ENCODE measurements at regions not wholly inside any gene's neighbourhood (a gene's known extent, or its start where the extent isn't known, plus 50 kb on each side); places are given as distances from the start of the nearest gene placed in this dataset.
"Not testable (repeated sequence)": the region's sequence is repeated elsewhere in the genome, so short reads cannot be mapped to it uniquely, and the experiment has no call there.

DNA sequence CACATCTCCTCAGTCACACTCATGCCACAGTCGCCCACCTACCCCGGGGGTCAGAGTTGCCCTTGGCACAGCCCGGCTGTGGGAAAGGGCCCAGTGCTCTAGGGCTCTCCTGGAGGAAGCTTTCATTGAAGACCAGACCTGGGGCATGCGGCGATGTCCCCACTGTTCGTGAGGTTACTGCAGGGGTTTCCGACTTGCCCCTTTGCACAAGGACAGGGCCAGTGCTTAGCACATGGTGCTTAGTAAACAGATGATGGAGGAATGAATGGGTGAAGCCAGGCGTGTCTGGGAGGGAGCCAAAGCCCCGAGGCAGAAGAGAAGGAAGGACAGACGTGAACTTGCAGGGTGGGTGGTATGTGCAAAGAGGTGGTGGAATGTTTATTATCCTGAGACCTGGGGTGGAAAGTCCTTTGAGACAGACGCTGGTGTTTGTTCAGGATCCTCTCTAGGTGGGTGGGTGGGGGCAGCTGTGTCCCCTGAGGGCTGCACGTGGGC lies 205.9 kb upstream of the ARL4C start:
- DNase-seq (ENCODE audit: extremely low spot score), result peak; percentile 85
- Histone ChIP-seq H3K9me3 (no peaks in the 10 kb centered on the region), H3K27ac (replicated peaks in 1 of 4) (no peak overlapping the region), H3K27me3 (no peaks in the 10 kb centered on the region), H3K36me3 (no peaks in the 10 kb centered on the region), H3K4me3 (no peak overlapping the region), H3K4me1 (no peaks in the 10 kb centered on the region)
- 73% methylated on average over 12 of the region's 12 CpGs for WGBS
- TF ChIP-seq, protein P1, sequence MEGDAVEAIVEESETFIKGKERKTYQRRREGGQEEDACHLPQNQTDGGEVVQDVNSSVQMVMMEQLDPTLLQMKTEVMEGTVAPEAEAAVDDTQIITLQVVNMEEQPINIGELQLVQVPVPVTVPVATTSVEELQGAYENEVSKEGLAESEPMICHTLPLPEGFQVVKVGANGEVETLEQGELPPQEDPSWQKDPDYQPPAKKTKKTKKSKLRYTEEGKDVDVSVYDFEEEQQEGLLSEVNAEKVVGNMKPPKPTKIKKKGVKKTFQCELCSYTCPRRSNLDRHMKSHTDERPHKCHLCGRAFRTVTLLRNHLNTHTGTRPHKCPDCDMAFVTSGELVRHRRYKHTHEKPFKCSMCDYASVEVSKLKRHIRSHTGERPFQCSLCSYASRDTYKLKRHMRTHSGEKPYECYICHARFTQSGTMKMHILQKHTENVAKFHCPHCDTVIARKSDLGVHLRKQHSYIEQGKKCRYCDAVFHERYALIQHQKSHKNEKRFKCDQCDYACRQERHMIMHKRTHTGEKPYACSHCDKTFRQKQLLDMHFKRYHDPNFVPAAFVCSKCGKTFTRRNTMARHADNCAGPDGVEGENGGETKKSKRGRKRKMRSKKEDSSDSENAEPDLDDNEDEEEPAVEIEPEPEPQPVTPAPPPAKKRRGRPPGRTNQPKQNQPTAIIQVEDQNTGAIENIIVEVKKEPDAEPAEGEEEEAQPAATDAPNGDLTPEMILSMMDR (IDR thresholded peaks at IDR 0.05), result no peak
- no peak for TF ChIP-seq EP300 (IDR thresholded peaks at IDR 0.05)
- TF ChIP-seq POLR2AphosphoS5 (IDR thresholded peaks at IDR 0.05), result no peak
- TF ChIP-seq POLR2A (IDR thresholded peaks at IDR 0.05; ENCODE audit: low read depth), result no peak
- intact Hi-C loops (cut with DNase I), result no loop called here

DNA sequence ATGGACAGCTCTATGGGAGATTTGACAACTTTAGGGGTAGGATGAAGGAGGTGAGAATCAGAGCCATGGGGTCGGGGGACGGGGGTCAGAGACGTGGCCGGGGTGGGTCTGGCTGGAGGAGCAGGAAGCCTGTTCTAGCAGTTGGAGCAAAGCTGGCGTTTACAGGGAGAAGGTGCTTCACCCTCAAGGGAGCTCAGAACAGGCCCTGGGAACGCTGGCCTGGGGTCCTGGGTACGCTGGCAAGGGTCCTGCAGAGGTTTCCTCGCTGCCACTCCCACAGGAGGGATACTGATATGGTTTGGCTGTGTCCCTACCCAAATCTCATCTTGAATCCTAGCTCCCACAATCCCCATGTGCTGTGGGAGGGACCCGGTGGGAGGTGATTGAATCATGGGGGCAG lies 205.0 kb upstream of the ARL4C start:
- Histone ChIP-seq H3K9me3 (peaks cover 0 to 9% (median 8%) of the 10 kb centered on the region in 4 donors), H3K27me3 (no peaks in the 10 kb centered on the region), H3K36me3 (no peaks in the 10 kb centered on the region), H3K4me3 (no peak overlapping the region), H3K4me1 (no peaks in the 10 kb centered on the region), H3K27ac (replicated peaks in 1 of 4) (no peak overlapping the region)
- peak; percentile 53 for DNase-seq (ENCODE audit: extremely low spot score)
- intact Hi-C loops (cut with DNase I), result no loop called here
- 96% methylated on average over 7 of the region's 9 CpGs for WGBS
- TF ChIP-seq POLR2AphosphoS5 (IDR thresholded peaks at IDR 0.05) (no peak), POLR2A (IDR thresholded peaks at IDR 0.05; ENCODE audit: low read depth) (no peak), EP300 (IDR thresholded peaks at IDR 0.05) (no peak)
- TF ChIP-seq, protein P1 (IDR thresholded peaks at IDR 0.05), result no peak

DNA sequence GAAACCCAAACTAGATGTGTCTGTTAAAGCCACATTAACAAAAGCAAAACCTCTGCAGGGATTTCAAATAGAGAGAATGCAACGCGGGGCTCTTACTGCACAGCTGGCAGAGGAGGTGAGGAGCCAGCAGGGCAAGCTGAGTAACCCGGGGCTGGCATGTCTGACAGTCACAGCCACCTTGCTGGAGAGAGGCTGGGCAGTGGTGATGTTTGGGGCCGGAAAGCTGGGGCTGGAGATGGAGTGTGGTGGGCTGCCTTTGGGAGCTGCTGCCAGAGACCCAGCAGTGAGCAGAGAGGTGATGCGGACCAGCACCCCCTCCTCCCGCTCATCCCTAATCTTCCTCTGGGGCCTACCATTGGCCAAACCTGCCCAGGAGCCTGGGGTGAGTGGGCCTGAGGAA lies 204.5 kb upstream of the ARL4C start:
- Histone ChIP-seq H3K27me3 (no peaks in the 10 kb centered on the region), H3K36me3 (no peaks in the 10 kb centered on the region), H3K4me1 (no peaks in the 10 kb centered on the region), H3K4me3 (no peak overlapping the region), H3K9me3 (peaks cover 0 to 11% (median 10%) of the 10 kb centered on the region in 4 donors), H3K27ac (replicated peaks in 1 of 4) (no peak overlapping the region)
- intact Hi-C loops (cut with DNase I), result no loop called here
- WGBS, result 97% methylated on average over 5 of the region's 6 CpGs
- TF ChIP-seq POLR2AphosphoS5 (IDR thresholded peaks at IDR 0.05), result no peak
- TF ChIP-seq POLR2A (IDR thresholded peaks at IDR 0.05; ENCODE audit: low read depth), result no peak
- TF ChIP-seq, protein P1 (IDR thresholded peaks at IDR 0.05), result no peak
- no peak for TF ChIP-seq EP300 (IDR thresholded peaks at IDR 0.05)
- DNase-seq (ENCODE audit: extremely low spot score), result peak; percentile 53

DNA sequence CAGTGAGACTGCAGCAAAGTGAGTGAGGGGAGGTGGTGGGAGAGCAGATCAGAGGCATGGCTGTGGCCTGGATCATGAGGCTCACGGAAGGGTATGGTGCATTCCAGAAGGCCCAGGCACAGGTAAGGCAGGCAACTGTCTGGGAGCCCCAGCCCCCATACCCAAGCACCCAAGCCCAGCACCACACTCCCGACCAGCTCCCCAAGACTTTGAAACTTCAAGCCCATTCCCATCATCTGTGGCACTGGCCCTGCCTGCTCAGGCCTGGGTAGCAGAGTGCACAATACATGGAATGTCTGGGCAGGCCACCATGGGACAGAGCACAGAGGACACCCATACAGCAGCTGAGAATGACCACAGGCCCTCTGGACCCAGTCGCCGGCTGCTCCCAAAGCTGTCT lies 202.6 kb upstream of the ARL4C start:
- WGBS, result 92% methylated on average over 4 of the region's 4 CpGs

DNA sequence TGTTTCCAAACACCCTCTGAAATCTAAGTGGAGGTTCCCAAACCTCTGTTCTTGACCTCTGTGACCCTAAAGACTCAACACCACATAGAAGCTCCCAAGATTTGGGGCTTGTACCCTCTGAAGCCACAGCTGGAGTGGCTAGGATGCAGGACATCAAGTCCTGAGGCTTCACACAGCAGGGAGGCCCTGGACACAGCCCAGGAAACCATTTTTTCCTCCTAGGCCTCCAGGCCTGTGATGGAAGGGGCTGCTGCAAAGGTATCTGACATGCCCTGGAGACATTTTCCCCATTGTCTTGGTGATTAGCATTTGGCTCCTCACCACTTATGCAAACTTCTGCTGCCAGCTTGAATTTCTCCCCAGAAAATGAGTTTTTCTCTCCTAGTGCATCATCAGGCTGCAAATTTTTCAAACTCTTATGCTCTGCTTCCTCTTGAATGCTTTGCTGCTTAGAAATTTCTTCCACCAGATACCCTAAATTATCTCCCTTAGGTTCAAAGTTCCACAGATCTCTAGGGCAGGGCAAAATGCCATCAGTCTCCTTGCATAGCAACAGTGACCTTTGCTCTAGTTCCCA lies 200.5 kb upstream of the ARL4C start:
- H3K4me1 ChIP-seq; intact Hi-C loops (cut with DNase I); H3K27me3 ChIP-seq; H3K27ac ChIP-seq (replicated peaks in 1 of 4); H3K36me3 ChIP-seq; H3K4me3 ChIP-seq: not testable (repeated sequence)
- DNase-seq (ENCODE audit: extremely low spot score), result peak; percentile 66
- peaks cover 0 to 11% (median 10%) of the 10 kb centered on the region in 4 donors for H3K9me3 ChIP-seq

More for the DNA sequence above, 202.6 kb upstream of the ARL4C start:
- TF ChIP-seq EP300 (IDR thresholded peaks at IDR 0.05) (no peak), POLR2A (IDR thresholded peaks at IDR 0.05; ENCODE audit: low read depth) (no peak), POLR2AphosphoS5 (IDR thresholded peaks at IDR 0.05) (no peak)
- TF ChIP-seq, protein P1 (IDR thresholded peaks at IDR 0.05), result no peak
- intact Hi-C loops (cut with DNase I), result no loop called here
- H3K4me1 ChIP-seq, result no peaks in the 10 kb centered on the region
- H3K36me3 ChIP-seq, result no peaks in the 10 kb centered on the region
- no peak overlapping the region for H3K4me3 ChIP-seq
- H3K27me3 ChIP-seq, result no peaks in the 10 kb centered on the region
- peaks cover 0 to 11% (median 10%) of the 10 kb centered on the region in 4 donors for H3K9me3 ChIP-seq
- H3K27ac ChIP-seq (replicated peaks in 1 of 4), result no peak overlapping the region
- peak; percentile 55 for DNase-seq (ENCODE audit: extremely low spot score)

All from esophagus muscularis mucosa (tissue), 4 donors.